B cell (primary cell): ENCODE measurements at regions not wholly inside any gene's neighbourhood (a gene's known extent, or its start where the extent isn't known, plus 50 kb on each side); places are given as distances from the start of the nearest gene placed in this dataset.

Experiments used
- ATAC-seq: fragments of 200-7000 bp; cut with Tn5 transposase; one replicate; pipeline ENCODE4 v1.10.0; 2021; ENCODE audit warnings: low read depth, mild to moderate bottlenecking, moderate number of reproducible peaks, moderate library complexity
- CTCF ChIA-PET: fragments of 350-600 bp; sonication (Branson Sonifier 250); formaldehyde crosslinking; loops from one replicate; lab custom pipeline; 2021; ENCODE audit warnings: antibody characterized with exemption, inconsistent platforms; lab: Charles Lee
- POLR2A ChIA-PET: fragments of 350-600 bp; sonication (Branson Sonifier 250); formaldehyde crosslinking; loops from one replicate; lab custom pipeline; 2021; ENCODE audit warnings: antibody characterized with exemption; lab: Charles Lee
- DNase-seq: peaks from one replicate; pipeline ENCODE4 v3.0.0; 2013
- H2AFZ ChIP-seq: 2 replicates; pipeline ENCODE4 v1.6.1; 2012; ENCODE audit warnings: mild to moderate bottlenecking, low read depth, low read length; ENCODE audit not compliant: insufficient read depth, poor library complexity, severe bottlenecking
- H3K27ac ChIP-seq, 2 donors: 1 replicate in 1 of 2; 2 replicates in 1 of 2; pipeline ENCODE4 v1.5.1; 2012 to 2013; ENCODE audit warnings: low read length in 2 of 2, mild to moderate bottlenecking in 2 of 2, moderate library complexity in 1 of 2
- H3K27me3 ChIP-seq, 4 experiments: fragments of 200-600 bp in 1 of 4; sonication (generic) in 1 of 4; replicated peaks in 1 of 4; 1 replicate in 2 of 4; 2 replicates in 2 of 4; pipeline versions ENCODE4 v1.6.1 to v1.7.0; 2013 to 2016; ENCODE audit warnings: low read length in 3 of 4, mild to moderate bottlenecking in 2 of 4, mixed read lengths in 1 of 4, moderate library complexity in 1 of 4; ENCODE audit not compliant: insufficient read depth in 4 of 4, control insufficient read depth in 3 of 4; ENCODE audit errors: control extremely low read depth in 1 of 4
- H3K36me3 ChIP-seq, 2 experiments: replicated peaks in 1 of 2; 1 replicate in 1 of 2; 2 replicates in 1 of 2; pipeline versions ENCODE4 v1.6.1 to v1.7.1; 2013; ENCODE audit warnings: low read length in 1 of 2; ENCODE audit not compliant: insufficient read depth in 2 of 2, control insufficient read depth in 1 of 2; ENCODE audit errors: control extremely low read depth in 1 of 2, extremely low read depth in 1 of 2
- H3K4me1 ChIP-seq, 2 donors: fragments of 200-600 bp in 1 of 2; sonication (generic) in 1 of 2; 1 replicate in 1 of 2; 2 replicates in 1 of 2; pipeline versions ENCODE4 v1.5.1 to v1.6.1; 2013 to 2017; ENCODE audit warnings: low read length in 2 of 2; ENCODE audit not compliant: control insufficient read depth in 2 of 2, insufficient read depth in 2 of 2
- H3K4me2 ChIP-seq: replicated peaks from 2 replicates; pipeline ENCODE3; 2012; ENCODE audit warnings: mild to moderate bottlenecking, low read depth, low read length; ENCODE audit not compliant: poor library complexity, severe bottlenecking
- H3K4me3 ChIP-seq, 5 experiments: fragments of 200-600 bp in 1 of 5; sonication (generic) in 1 of 5; 1 replicate in 3 of 5; 2 replicates in 2 of 5; pipeline versions ENCODE4 v1.5.1 to v1.7.0; 2011 to 2016; ENCODE audit warnings: low read length in 4 of 5, mild to moderate bottlenecking in 4 of 5, low read depth in 2 of 5, control low read depth in 1 of 5, moderate library complexity in 1 of 5; ENCODE audit not compliant: insufficient read depth in 1 of 5; ENCODE audit errors: control extremely low read depth in 1 of 5, extremely low read depth in 1 of 5
- H3K79me2 ChIP-seq: fragments of 200-600 bp; sonication (generic); one replicate; pipeline ENCODE4 v1.6.0; 2016; ENCODE audit warnings: low read length; ENCODE audit not compliant: control insufficient read depth, insufficient read depth
- H3K9ac ChIP-seq: fragments of 200-600 bp; sonication (generic); 2 replicates; pipeline ENCODE4 v1.6.1; 2017; ENCODE audit warnings: mild to moderate bottlenecking, low read length, moderate library complexity
- H3K9me3 ChIP-seq, 3 donors: one replicate each; pipeline versions ENCODE4 v1.6.1 to v1.7.1; 2013; ENCODE audit warnings: low read length in 2 of 3; ENCODE audit not compliant: control insufficient read depth in 2 of 3, insufficient read depth in 1 of 3; ENCODE audit errors: control extremely low read depth in 1 of 3
- H4K20me1 ChIP-seq: 2 replicates; pipeline ENCODE4 v1.6.0; 2012; ENCODE audit warnings: mild to moderate bottlenecking, low read length; ENCODE audit not compliant: insufficient read depth, control insufficient read depth, poor library complexity, severe bottlenecking
- H3K27ac Mint-ChIP-seq: one replicate; pipeline ENCODE4 v1.8.0; 2021; ENCODE audit warnings: mixed read lengths
- H3K27me3 Mint-ChIP-seq: one replicate; pipeline ENCODE4 v1.8.0; 2021; ENCODE audit warnings: mixed read lengths
- H3K4me1 Mint-ChIP-seq: one replicate; pipeline ENCODE4 v1.8.0; 2021; ENCODE audit warnings: mixed read lengths
- H3K4me3 Mint-ChIP-seq: one replicate; pipeline ENCODE4 v1.8.0; 2021; ENCODE audit warnings: mixed read lengths
- H3K9me3 Mint-ChIP-seq: one replicate; pipeline ENCODE4 v1.8.0; 2022; ENCODE audit warnings: mixed read lengths; ENCODE audit not compliant: insufficient read depth
- EZH2 ChIP-seq: IDR thresholded peaks from 2 replicates; pipeline ENCODE4 v1.6.1; 2012; ENCODE audit warnings: borderline replicate concordance, low read depth, mild to moderate bottlenecking, moderate library complexity, low read length; ENCODE audit not compliant: insufficient read depth, poor library complexity, severe bottlenecking
- WGBS: methylation state at CpG from one replicate; pipeline ENCODE4 v1.1.5; 2013; ENCODE audit warnings: missing lambda C conversion rate; ENCODE audit not compliant: insufficient coverage; 5-methylcytosine and 5-hydroxymethylcytosine counted together
- intact Hi-C: fragments of 100-400 bp; cut with micrococcal nuclease; formaldehyde crosslinking; loops from one replicate; pipeline ENCODE4 v1.10.0; 2022
- TF ChIP-seq, protein P1 (sequence below): fragments of 200-600 bp; IDR thresholded peaks from one replicate; pipeline ENCODE4 v1.8.0; 2022; ENCODE audit warnings: antibody characterized with exemption, mild to moderate bottlenecking

DNA sequence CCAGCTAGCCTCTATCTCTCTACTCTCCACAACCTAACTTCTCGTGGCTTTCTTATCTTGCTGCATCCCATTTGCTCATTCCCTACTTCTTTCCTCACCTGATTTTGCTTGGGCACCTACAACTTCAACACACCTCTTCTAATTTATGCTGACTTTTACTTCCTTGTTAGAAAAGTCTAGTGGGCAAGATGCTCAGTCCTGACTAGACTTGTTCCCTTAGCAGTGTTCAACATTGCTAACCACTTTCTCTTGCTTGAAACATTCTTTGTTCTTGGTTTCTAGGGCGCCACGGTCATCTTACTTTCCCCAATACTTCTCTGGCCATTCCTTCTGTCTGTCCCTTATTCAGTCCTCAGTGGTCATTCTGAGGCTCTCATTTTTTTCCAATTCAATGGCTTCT, 454.7 kb upstream of the CWC22 start:
- Mint-ChIP-seq H3K4me1 (no peaks in the 10 kb centered on the region), H3K27me3 (no peaks in the 10 kb centered on the region), H3K4me3 (no peak overlapping the region), H3K9me3 (no peaks in the 10 kb centered on the region), H3K27ac (no peak overlapping the region)
- H4K20me1 ChIP-seq, result no peaks in the 10 kb centered on the region
- no peaks in the 10 kb centered on the region for H3K9me3 ChIP-seq
- H3K9ac ChIP-seq, result no peak overlapping the region
- no peak for TF ChIP-seq EZH2
- H3K36me3 ChIP-seq, result no peaks in the 10 kb centered on the region
- no peak overlapping the region for H3K4me2 ChIP-seq
- no peaks in the 10 kb centered on the region for H3K27me3 ChIP-seq
- no peak for ATAC-seq
- ChIA-PET POLR2A (no interaction called here), CTCF (no interaction called here)
- no peaks in the 10 kb centered on the region for H3K79me2 ChIP-seq
- no peak overlapping the region for H2AFZ ChIP-seq
- intact Hi-C loops, result no loop called here
- no peak overlapping the region for H3K4me3 ChIP-seq
- H3K4me1 ChIP-seq, result no peaks in the 10 kb centered on the region
- DNase-seq, result no peak
- WGBS, result 97% methylated on average over 3 of the region's 3 CpGs
- H3K27ac ChIP-seq, result no peak overlapping the region

DNA sequence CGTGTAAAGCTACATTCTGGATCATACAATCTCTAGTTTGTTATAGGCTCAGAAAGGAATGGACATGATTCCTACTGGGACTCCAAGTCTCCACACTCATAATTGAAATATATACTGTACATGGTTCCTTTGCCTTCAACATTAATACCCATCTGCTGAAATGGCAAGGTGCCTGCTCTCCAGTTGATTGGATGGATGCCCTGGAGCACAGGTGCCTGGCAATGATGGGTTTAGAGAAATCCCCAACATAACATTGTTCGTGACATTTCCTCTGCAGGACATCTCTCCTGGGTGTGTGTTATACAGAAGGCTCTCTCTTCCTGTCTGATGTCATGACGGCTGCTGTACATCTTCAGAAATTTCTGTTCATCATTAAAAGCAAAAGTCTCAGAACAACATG, 449.7 kb upstream of the CWC22 start:
- ATAC-seq (no peak), DNase-seq (no peak)
- Histone ChIP-seq H4K20me1 (no peaks in the 10 kb centered on the region), H3K36me3 (no peaks in the 10 kb centered on the region), H3K27me3 (no peaks in the 10 kb centered on the region), H3K79me2 (no peaks in the 10 kb centered on the region), H3K9me3 (no peaks in the 10 kb centered on the region), H3K27ac (no peak overlapping the region), H2AFZ (no peak overlapping the region), H3K4me3 (no peak overlapping the region), H3K9ac (no peak overlapping the region), H3K4me1 (no peaks in the 10 kb centered on the region), H3K4me2 (no peak overlapping the region)
- ChIA-PET POLR2A (no interaction called here), CTCF (interaction anchor here (1.6 kb wide), 1 partner anchor 12 kb away, joined by 5 read pairs; no protein-coding TSS in a partner anchor)
- intact Hi-C loops, result no loop called here
- H3K4me3 Mint-ChIP-seq, result no peak overlapping the region
- no peaks in the 10 kb centered on the region for H3K9me3 Mint-ChIP-seq
- 80% methylated on average over 1 of the region's 3 CpGs for WGBS
- no peak overlapping the region for H3K27ac Mint-ChIP-seq
- no peaks in the 10 kb centered on the region for H3K4me1 Mint-ChIP-seq
- H3K27me3 Mint-ChIP-seq, result no peaks in the 10 kb centered on the region
- TF ChIP-seq EZH2, result no peak
- TF ChIP-seq, protein P1, sequence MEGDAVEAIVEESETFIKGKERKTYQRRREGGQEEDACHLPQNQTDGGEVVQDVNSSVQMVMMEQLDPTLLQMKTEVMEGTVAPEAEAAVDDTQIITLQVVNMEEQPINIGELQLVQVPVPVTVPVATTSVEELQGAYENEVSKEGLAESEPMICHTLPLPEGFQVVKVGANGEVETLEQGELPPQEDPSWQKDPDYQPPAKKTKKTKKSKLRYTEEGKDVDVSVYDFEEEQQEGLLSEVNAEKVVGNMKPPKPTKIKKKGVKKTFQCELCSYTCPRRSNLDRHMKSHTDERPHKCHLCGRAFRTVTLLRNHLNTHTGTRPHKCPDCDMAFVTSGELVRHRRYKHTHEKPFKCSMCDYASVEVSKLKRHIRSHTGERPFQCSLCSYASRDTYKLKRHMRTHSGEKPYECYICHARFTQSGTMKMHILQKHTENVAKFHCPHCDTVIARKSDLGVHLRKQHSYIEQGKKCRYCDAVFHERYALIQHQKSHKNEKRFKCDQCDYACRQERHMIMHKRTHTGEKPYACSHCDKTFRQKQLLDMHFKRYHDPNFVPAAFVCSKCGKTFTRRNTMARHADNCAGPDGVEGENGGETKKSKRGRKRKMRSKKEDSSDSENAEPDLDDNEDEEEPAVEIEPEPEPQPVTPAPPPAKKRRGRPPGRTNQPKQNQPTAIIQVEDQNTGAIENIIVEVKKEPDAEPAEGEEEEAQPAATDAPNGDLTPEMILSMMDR, result no peak
